Activated naive CD8-positive, alpha-beta T cell treated with anti-CD3 and anti-CD28 coated beads for 36 hours (primary cell): ENCODE measurements at regions not wholly inside any gene's neighbourhood (a gene's known extent, or its start where the extent isn't known, plus 50 kb on each side); places are given as distances from the start of the nearest gene placed in this dataset.

Experiments used
- DNase-seq: peaks from one replicate; pipeline ENCODE4 v3.0.0; 2021
- H3K27ac Mint-ChIP-seq: one replicate; pipeline ENCODE4 v1.8.0; 2022; ENCODE audit warnings: mild to moderate bottlenecking, moderate library complexity, mixed read lengths
- H3K27me3 Mint-ChIP-seq: one replicate; pipeline ENCODE4 v1.8.0; 2022; ENCODE audit warnings: mild to moderate bottlenecking, mixed read lengths
- H3K36me3 Mint-ChIP-seq: one replicate; pipeline ENCODE4 v1.8.0; 2021; ENCODE audit warnings: mild to moderate bottlenecking, mixed read lengths
- H3K4me1 Mint-ChIP-seq: one replicate; pipeline ENCODE4 v1.8.0; 2021; ENCODE audit warnings: mixed read lengths
- H3K4me3 Mint-ChIP-seq: one replicate; pipeline ENCODE4 v1.8.0; 2022; ENCODE audit warnings: mild to moderate bottlenecking, moderate library complexity, mixed read lengths
- H3K9me3 Mint-ChIP-seq: one replicate; pipeline ENCODE4 v1.8.0; 2022; ENCODE audit warnings: mixed read lengths

- Mint-ChIP-seq H3K4me1 (no peaks in the 10 kb centered on the region), H3K27ac (no peak overlapping the region), H3K4me3 (no peak overlapping the region), H3K36me3 (no peaks in the 10 kb centered on the region), H3K9me3 (peaks cover 3% of the 10 kb centered on the region), H3K27me3 (peaks cover 4% of the 10 kb centered on the region)
- DNase-seq, result no peak
Observed at GRCh38 chr18:56255381-56255780, 383.0 kb downstream of the TXNL1 start.

GRCh38 chr18:56252456-56252855 is 385.9 kb downstream of the TXNL1 start:
- Mint-ChIP-seq H3K4me1 (no peaks in the 10 kb centered on the region), H3K27ac (no peak overlapping the region), H3K27me3 (peaks cover 4% of the 10 kb centered on the region), H3K9me3 (peaks cover 3% of the 10 kb centered on the region), H3K36me3 (no peaks in the 10 kb centered on the region), H3K4me3 (no peak overlapping the region)
- no peak for DNase-seq

- peaks cover 4% of the 10 kb centered on the region for H3K27me3 Mint-ChIP-seq
- DNase-seq, result peak; percentile 4
- H3K27ac Mint-ChIP-seq, result peak overlapping the region; percentile 42
- H3K4me3 Mint-ChIP-seq, result no peak overlapping the region
- H3K4me1 Mint-ChIP-seq, result no peaks in the 10 kb centered on the region
- no peaks in the 10 kb centered on the region for H3K36me3 Mint-ChIP-seq
- no peaks in the 10 kb centered on the region for H3K9me3 Mint-ChIP-seq
Observed at GRCh38 chr18:56248610-56249235, 389.7 kb downstream of the TXNL1 start.

GRCh38 chr18:56246916-56247315 is 391.5 kb downstream of the TXNL1 start:
- no peak overlapping the region for H3K4me3 Mint-ChIP-seq
- no peak overlapping the region for H3K27ac Mint-ChIP-seq
- H3K27me3 Mint-ChIP-seq, result peaks cover under 1% of the 10 kb centered on the region
- no peaks in the 10 kb centered on the region for H3K9me3 Mint-ChIP-seq
- H3K4me1 Mint-ChIP-seq, result no peaks in the 10 kb centered on the region
- no peaks in the 10 kb centered on the region for H3K36me3 Mint-ChIP-seq
- no peak for DNase-seq

- DNase-seq, result no peak
- Mint-ChIP-seq H3K27ac (no peak overlapping the region), H3K4me3 (no peak overlapping the region), H3K4me1 (no peaks in the 10 kb centered on the region), H3K36me3 (no peaks in the 10 kb centered on the region), H3K27me3 (no peaks in the 10 kb centered on the region), H3K9me3 (no peaks in the 10 kb centered on the region)
Observed at GRCh38 chr18:56245866-56246580, 392.4 kb downstream of the TXNL1 start.

- peaks cover 4% of the 10 kb centered on the region for H3K27me3 Mint-ChIP-seq
- H3K9me3 Mint-ChIP-seq, result no peaks in the 10 kb centered on the region
- H3K4me3 Mint-ChIP-seq, result no peak overlapping the region
- H3K36me3 Mint-ChIP-seq, result no peaks in the 10 kb centered on the region
- H3K4me1 Mint-ChIP-seq, result no peaks in the 10 kb centered on the region
- DNase-seq, result no peak
- no peak overlapping the region for H3K27ac Mint-ChIP-seq
Observed at GRCh38 chr18:56240405-56240804, 398.0 kb downstream of the TXNL1 start.

GRCh38 chr18:56238576-56238975 is 399.8 kb downstream of the TXNL1 start:
- DNase-seq, result no peak
- H3K4me1 Mint-ChIP-seq, result peaks cover 2% of the 10 kb centered on the region
- no peaks in the 10 kb centered on the region for H3K36me3 Mint-ChIP-seq
- H3K27me3 Mint-ChIP-seq, result peaks cover 12% of the 10 kb centered on the region
- no peak overlapping the region for H3K4me3 Mint-ChIP-seq
- H3K27ac Mint-ChIP-seq, result no peak overlapping the region
- no peaks in the 10 kb centered on the region for H3K9me3 Mint-ChIP-seq

- H3K27me3 Mint-ChIP-seq, result peaks cover 12% of the 10 kb centered on the region
- no peak overlapping the region for H3K27ac Mint-ChIP-seq
- no peak overlapping the region for H3K4me3 Mint-ChIP-seq
- no peak for DNase-seq
- H3K36me3 Mint-ChIP-seq, result no peaks in the 10 kb centered on the region
- H3K9me3 Mint-ChIP-seq, result peaks cover 5% of the 10 kb centered on the region
- H3K4me1 Mint-ChIP-seq, result peaks cover 2% of the 10 kb centered on the region
Observed at GRCh38 chr18:56235481-56236013, 402.8 kb downstream of the TXNL1 start.

GRCh38 chr18:56235071-56235470 is 403.3 kb downstream of the TXNL1 start:
- Mint-ChIP-seq H3K4me1 (peaks cover 2% of the 10 kb centered on the region), H3K27me3 (peaks cover 12% of the 10 kb centered on the region), H3K36me3 (no peaks in the 10 kb centered on the region), H3K27ac (peak overlapping the region; percentile 35), H3K9me3 (peaks cover 5% of the 10 kb centered on the region), H3K4me3 (no peak overlapping the region)
- no peak for DNase-seq

GRCh38 chr18:56233595-56233994 is 404.8 kb downstream of the TXNL1 start:
- Mint-ChIP-seq H3K27me3 (peaks cover 12% of the 10 kb centered on the region), H3K4me3 (no peak overlapping the region), H3K27ac (no peak overlapping the region), H3K4me1 (peaks cover 2% of the 10 kb centered on the region), H3K9me3 (peaks cover 6% of the 10 kb centered on the region), H3K36me3 (no peaks in the 10 kb centered on the region)
- no peak for DNase-seq

GRCh38 chr18:56226025-56226424 is 412.4 kb downstream of the TXNL1 start:
- no peak for DNase-seq
- no peaks in the 10 kb centered on the region for H3K27me3 Mint-ChIP-seq
- no peaks in the 10 kb centered on the region for H3K4me1 Mint-ChIP-seq
- no peaks in the 10 kb centered on the region for H3K36me3 Mint-ChIP-seq
- no peak overlapping the region for H3K4me3 Mint-ChIP-seq
- H3K27ac Mint-ChIP-seq, result no peak overlapping the region
- peaks cover 1% of the 10 kb centered on the region for H3K9me3 Mint-ChIP-seq

GRCh38 chr18:56224669-56225561 is 413.5 kb downstream of the TXNL1 start:
- H3K36me3 Mint-ChIP-seq, result no peaks in the 10 kb centered on the region
- H3K4me1 Mint-ChIP-seq, result no peaks in the 10 kb centered on the region
- no peak for DNase-seq
- H3K4me3 Mint-ChIP-seq, result no peak overlapping the region
- peaks cover 1% of the 10 kb centered on the region for H3K9me3 Mint-ChIP-seq
- no peaks in the 10 kb centered on the region for H3K27me3 Mint-ChIP-seq
- H3K27ac Mint-ChIP-seq, result no peak overlapping the region

- DNase-seq, result no peak
- Mint-ChIP-seq H3K9me3 (no peaks in the 10 kb centered on the region), H3K27me3 (no peaks in the 10 kb centered on the region), H3K27ac (no peak overlapping the region), H3K36me3 (no peaks in the 10 kb centered on the region), H3K4me3 (no peak overlapping the region), H3K4me1 (no peaks in the 10 kb centered on the region)
Observed at GRCh38 chr18:56221195-56222065, 417.0 kb downstream of the TXNL1 start.

- H3K27me3 Mint-ChIP-seq, result no peaks in the 10 kb centered on the region
- no peak overlapping the region for H3K27ac Mint-ChIP-seq
- DNase-seq, result no peak
- H3K36me3 Mint-ChIP-seq, result no peaks in the 10 kb centered on the region
- no peaks in the 10 kb centered on the region for H3K9me3 Mint-ChIP-seq
- H3K4me3 Mint-ChIP-seq, result no peak overlapping the region
- no peaks in the 10 kb centered on the region for H3K4me1 Mint-ChIP-seq
Observed at GRCh38 chr18:56217406-56217805, 421.0 kb downstream of the TXNL1 start.
